ENCODE measurements at regions not wholly inside any gene's neighbourhood (a gene's known extent, or its start where the extent isn't known, plus 50 kb on each side); places are given as distances from the start of the nearest gene placed in this dataset.

DNA sequence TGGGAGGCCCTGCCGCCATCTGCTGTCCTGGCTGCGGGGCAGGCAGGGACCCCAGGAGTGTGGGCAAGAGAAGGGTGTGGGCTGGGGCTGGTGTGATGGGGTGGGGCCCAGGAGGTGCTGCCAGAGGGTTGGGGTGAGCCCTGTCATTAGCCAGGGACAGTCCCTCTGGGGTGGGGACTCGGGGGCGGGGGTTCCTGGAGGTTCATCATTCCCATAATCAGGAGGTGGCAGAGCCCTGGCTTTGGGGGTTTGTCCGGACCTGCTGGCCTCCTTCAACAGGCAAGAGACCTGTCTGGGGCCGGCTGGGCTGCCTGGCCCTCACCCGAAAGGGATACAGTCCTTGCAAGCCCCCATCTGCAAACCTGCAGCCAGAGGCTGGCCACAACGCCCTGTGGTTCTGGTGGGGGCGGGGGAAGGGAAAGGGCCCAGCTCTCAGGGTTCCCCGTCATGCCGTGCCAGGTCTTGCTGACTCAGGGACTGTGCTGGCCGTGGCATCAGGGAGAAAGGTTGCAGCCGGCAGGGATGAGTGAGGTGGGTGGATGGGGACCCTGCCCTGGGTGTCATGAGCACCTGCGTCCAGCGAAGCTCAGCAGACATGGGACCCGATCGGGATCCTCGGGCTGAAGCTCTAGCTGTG lies 65.2 kb downstream of the MRPL36 start:
- no peak for TF ChIP-seq ZNF224 (CRISPR knock-in tag; IDR thresholded peaks at IDR 0.05)
- TF ChIP-seq ARHGAP35 (CRISPR knock-in tag; IDR thresholded peaks at IDR 0.05; ENCODE audit: borderline replicate concordance), result no peak
- no peak for TF ChIP-seq CTCF (CRISPR knock-in tag; IDR thresholded peaks at IDR 0.05)
- no peak for TF ChIP-seq MEIS2 (CRISPR knock-in tag; IDR thresholded peaks at IDR 0.05)
- TF ChIP-seq ZFY (CRISPR knock-in tag; IDR thresholded peaks at IDR 0.05), result no peak
- TF ChIP-seq, protein P1, sequence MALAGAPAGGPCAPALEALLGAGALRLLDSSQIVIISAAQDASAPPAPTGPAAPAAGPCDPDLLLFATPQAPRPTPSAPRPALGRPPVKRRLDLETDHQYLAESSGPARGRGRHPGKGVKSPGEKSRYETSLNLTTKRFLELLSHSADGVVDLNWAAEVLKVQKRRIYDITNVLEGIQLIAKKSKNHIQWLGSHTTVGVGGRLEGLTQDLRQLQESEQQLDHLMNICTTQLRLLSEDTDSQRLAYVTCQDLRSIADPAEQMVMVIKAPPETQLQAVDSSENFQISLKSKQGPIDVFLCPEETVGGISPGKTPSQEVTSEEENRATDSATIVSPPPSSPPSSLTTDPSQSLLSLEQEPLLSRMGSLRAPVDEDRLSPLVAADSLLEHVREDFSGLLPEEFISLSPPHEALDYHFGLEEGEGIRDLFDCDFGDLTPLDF (CRISPR knock-in tag; IDR thresholded peaks at IDR 0.05), result no peak

Measured in HepG2 (cell line).